KMS-11 (cell line): ENCODE measurements at regions not wholly inside any gene's neighbourhood (a gene's known extent, or its start where the extent isn't known, plus 50 kb on each side); places are given as distances from the start of the nearest gene placed in this dataset.

Experiments
- H2AFZ ChIP-seq: fragments of 200-600 bp; sonication (generic); 2 replicates; pipeline ENCODE4 v1.6.1; 2016; ENCODE audit warnings: antibody characterized with exemption, mixed run types, low read depth
- H3K27ac ChIP-seq: fragments of 200-600 bp; sonication (generic); 2 replicates; pipeline ENCODE4 v1.6.1; 2016; ENCODE audit warnings: mild to moderate bottlenecking, mixed run types
- H3K27me3 ChIP-seq: fragments of 200-600 bp; sonication (generic); 2 replicates; pipeline ENCODE4 v1.6.1; 2017; ENCODE audit warnings: mild to moderate bottlenecking, low read depth, mixed run types, moderate library complexity; ENCODE audit not compliant: insufficient read depth
- H3K36me3 ChIP-seq: fragments of 200-600 bp; sonication (generic); 2 replicates; pipeline ENCODE4 v1.6.1; 2017; ENCODE audit warnings: mild to moderate bottlenecking, mixed run types; ENCODE audit not compliant: insufficient read depth
- H3K4me1 ChIP-seq: fragments of 200-600 bp; sonication (generic); 2 replicates; pipeline ENCODE4 v1.6.1; 2016; ENCODE audit warnings: mild to moderate bottlenecking, low read depth, mixed run types; ENCODE audit not compliant: poor library complexity, severe bottlenecking
- H3K4me2 ChIP-seq: fragments of 200-600 bp; sonication (generic); 2 replicates; pipeline ENCODE4 v1.7.0; 2016; ENCODE audit warnings: mild to moderate bottlenecking, mixed run types
- H3K4me3 ChIP-seq: fragments of 200-600 bp; sonication (generic); IDR thresholded peaks from 2 replicates; pipeline ENCODE4 v1.6.1; 2017; ENCODE audit warnings: low read depth, low read length, mixed read lengths; ENCODE audit not compliant: insufficient read depth
- H3K79me2 ChIP-seq: fragments of 200-600 bp; sonication (generic); 2 replicates; pipeline ENCODE4 v1.6.1; 2016; ENCODE audit warnings: low read depth, mixed run types; ENCODE audit not compliant: insufficient read depth
- H3K9ac ChIP-seq: fragments of 200-600 bp; sonication (generic); 2 replicates; pipeline ENCODE4 v1.6.1; 2016; ENCODE audit warnings: mild to moderate bottlenecking, mixed run types
- H4K20me1 ChIP-seq: fragments of 200-600 bp; sonication (generic); 2 replicates; pipeline ENCODE4 v1.6.1; 2016; ENCODE audit warnings: mild to moderate bottlenecking, mixed run types; ENCODE audit not compliant: insufficient read depth
- CTCF ChIP-seq: fragments of 200-600 bp; sonication (generic); conservative IDR thresholded peaks from 2 replicates; pipeline ENCODE4 v1.6.1; 2017; ENCODE audit warnings: low read depth, mild to moderate bottlenecking, antibody characterized with exemption, low read length, moderate library complexity, mixed read lengths

GRCh38 chr20:48230216-48230615, 444.9 kb upstream of the SULF2 start:
- Histone ChIP-seq H4K20me1 (no peaks in the 10 kb centered on the region), H3K4me1 (no peaks in the 10 kb centered on the region), H2AFZ (no peak overlapping the region), H3K36me3 (no peaks in the 10 kb centered on the region), H3K4me3 (no peak overlapping the region), H3K4me2 (no peak overlapping the region), H3K9ac (no peak overlapping the region), H3K27ac (no peak overlapping the region), H3K27me3 (peaks cover 13% of the 10 kb centered on the region; the same call in 1 of the 2 replicates), H3K79me2 (no peaks in the 10 kb centered on the region)
- no peak for TF ChIP-seq CTCF

- no peak overlapping the region for H2AFZ ChIP-seq
- H3K9ac ChIP-seq: no peak overlapping the region
- no peak overlapping the region for H3K4me3 ChIP-seq
- no peak for TF ChIP-seq CTCF
- H3K4me1 ChIP-seq: no peaks in the 10 kb centered on the region
- no peak overlapping the region for H3K4me2 ChIP-seq
- H3K27ac ChIP-seq: no peak overlapping the region
- H3K27me3 ChIP-seq: peaks cover 4% of the 10 kb centered on the region; the same call in 1 of the 2 replicates
- no peaks in the 10 kb centered on the region for H4K20me1 ChIP-seq
- H3K36me3 ChIP-seq: no peaks in the 10 kb centered on the region
- H3K79me2 ChIP-seq: no peaks in the 10 kb centered on the region
Observed at GRCh38 chr20:48227381-48227780, 442.1 kb upstream of the SULF2 start.

- Histone ChIP-seq H3K4me2 (no peak overlapping the region), H3K36me3 (no peaks in the 10 kb centered on the region), H3K4me3 (no peak overlapping the region), H3K79me2 (no peaks in the 10 kb centered on the region), H3K27me3 (peaks cover 4% of the 10 kb centered on the region; the same call in 1 of the 2 replicates), H3K27ac (no peak overlapping the region), H4K20me1 (no peaks in the 10 kb centered on the region), H3K9ac (no peak overlapping the region), H2AFZ (no peak overlapping the region), H3K4me1 (no peaks in the 10 kb centered on the region)
- no peak for TF ChIP-seq CTCF
Observed at GRCh38 chr20:48226642-48227041, 441.4 kb upstream of the SULF2 start.

- H2AFZ ChIP-seq: no peak overlapping the region
- no peak overlapping the region for H3K4me3 ChIP-seq
- H3K27me3 ChIP-seq: peaks cover 4% of the 10 kb centered on the region; the same call in 1 of the 2 replicates
- H3K36me3 ChIP-seq: no peaks in the 10 kb centered on the region
- no peak for TF ChIP-seq CTCF
- H3K27ac ChIP-seq: no peak overlapping the region
- no peak overlapping the region for H3K9ac ChIP-seq
- no peaks in the 10 kb centered on the region for H3K79me2 ChIP-seq
- H3K4me1 ChIP-seq: no peaks in the 10 kb centered on the region
- H3K4me2 ChIP-seq: no peak overlapping the region
- no peaks in the 10 kb centered on the region for H4K20me1 ChIP-seq
Observed at GRCh38 chr20:48224533-48225050, 439.3 kb upstream of the SULF2 start.
